Glutamatergic neuron (in vitro differentiated cells): ENCODE measurements at regions not wholly inside any gene's neighbourhood (a gene's known extent, or its start where the extent isn't known, plus 50 kb on each side); places are given as distances from the start of the nearest gene placed in this dataset.

ENCODE experiments used
- DNase-seq: peaks from one replicate; pipeline ENCODE4 v3.0.0; 2022
- H3K27ac Mint-ChIP-seq: one replicate; pipeline ENCODE4 v1.8.0; 2020; ENCODE audit warnings: mild to moderate bottlenecking, mixed read lengths, inconsistent platforms; ENCODE audit not compliant: unreplicated experiment
- H3K27me3 Mint-ChIP-seq: one replicate; pipeline ENCODE4 v1.8.0; 2020; ENCODE audit warnings: mild to moderate bottlenecking, moderate library complexity, mixed read lengths, inconsistent platforms; ENCODE audit not compliant: unreplicated experiment
- H3K36me3 Mint-ChIP-seq: one replicate; pipeline ENCODE4 v1.8.0; 2020; ENCODE audit warnings: mild to moderate bottlenecking, mixed read lengths, inconsistent platforms; ENCODE audit not compliant: unreplicated experiment
- H3K4me1 Mint-ChIP-seq: one replicate; pipeline ENCODE4 v1.8.0; 2020; ENCODE audit warnings: mild to moderate bottlenecking, low read depth, mixed read lengths, inconsistent platforms; ENCODE audit not compliant: unreplicated experiment
- H3K4me3 Mint-ChIP-seq: one replicate; pipeline ENCODE4 v1.8.0; 2020; ENCODE audit warnings: mild to moderate bottlenecking, mixed read lengths, inconsistent platforms; ENCODE audit not compliant: unreplicated experiment
- H3K9me3 Mint-ChIP-seq: one replicate; pipeline ENCODE4 v1.8.0; 2020; ENCODE audit warnings: mild to moderate bottlenecking, moderate library complexity, mixed read lengths, inconsistent platforms; ENCODE audit not compliant: unreplicated experiment
- CTCF ChIP-seq: fragments of 200-600 bp; sonication (generic); IDR thresholded peaks from one replicate; pipeline ENCODE4 v1.5.0; 2021; ENCODE audit not compliant: partially characterized antibody, unreplicated experiment

GRCh38 chr12:77152623-77153193 is 87.3 kb upstream of the E2F7 start:
- H3K27me3 Mint-ChIP-seq: no peaks in the 10 kb centered on the region
- no peaks in the 10 kb centered on the region for H3K36me3 Mint-ChIP-seq
- H3K4me1 Mint-ChIP-seq: peaks cover 6% of the 10 kb centered on the region
- DNase-seq: no peak
- H3K4me3 Mint-ChIP-seq: no peak overlapping the region
- H3K27ac Mint-ChIP-seq: no peak overlapping the region
- peak; percentile 28 for TF ChIP-seq CTCF
- H3K9me3 Mint-ChIP-seq: no peaks in the 10 kb centered on the region

GRCh38 chr12:77151030-77151429 is 85.7 kb upstream of the E2F7 start:
- Mint-ChIP-seq H3K27me3 (no peaks in the 10 kb centered on the region), H3K4me3 (no peak overlapping the region), H3K4me1 (peaks cover 6% of the 10 kb centered on the region), H3K9me3 (no peaks in the 10 kb centered on the region), H3K36me3 (no peaks in the 10 kb centered on the region), H3K27ac (no peak overlapping the region)
- DNase-seq: no peak
- TF ChIP-seq CTCF: no peak

- peaks cover 2% of the 10 kb centered on the region for H3K27me3 Mint-ChIP-seq
- H3K27ac Mint-ChIP-seq: no peak overlapping the region
- DNase-seq: no peak
- no peaks in the 10 kb centered on the region for H3K36me3 Mint-ChIP-seq
- no peaks in the 10 kb centered on the region for H3K9me3 Mint-ChIP-seq
- TF ChIP-seq CTCF: no peak
- no peak overlapping the region for H3K4me3 Mint-ChIP-seq
- H3K4me1 Mint-ChIP-seq: peaks cover 4% of the 10 kb centered on the region
Measured at GRCh38 chr12:77133566-77133965, 68.2 kb upstream of the E2F7 start.

- TF ChIP-seq CTCF: no peak
- DNase-seq: no peak
- no peaks in the 10 kb centered on the region for H3K36me3 Mint-ChIP-seq
- no peaks in the 10 kb centered on the region for H3K4me1 Mint-ChIP-seq
- no peak overlapping the region for H3K27ac Mint-ChIP-seq
- no peak overlapping the region for H3K4me3 Mint-ChIP-seq
- no peaks in the 10 kb centered on the region for H3K9me3 Mint-ChIP-seq
- peaks cover 2% of the 10 kb centered on the region for H3K27me3 Mint-ChIP-seq
Measured at GRCh38 chr12:77131977-77132490, 66.7 kb upstream of the E2F7 start.

- no peaks in the 10 kb centered on the region for H3K27me3 Mint-ChIP-seq
- no peaks in the 10 kb centered on the region for H3K9me3 Mint-ChIP-seq
- TF ChIP-seq CTCF: no peak
- DNase-seq: no peak
- H3K4me1 Mint-ChIP-seq: no peaks in the 10 kb centered on the region
- H3K36me3 Mint-ChIP-seq: no peaks in the 10 kb centered on the region
- no peak overlapping the region for H3K27ac Mint-ChIP-seq
- no peak overlapping the region for H3K4me3 Mint-ChIP-seq
Measured at GRCh38 chr12:77130193-77130592, 64.8 kb upstream of the E2F7 start.
